ENCODE measurements at regions not wholly inside any gene's neighbourhood (a gene's known extent, or its start where the extent isn't known, plus 50 kb on each side); places are given as distances from the start of the nearest gene placed in this dataset.

DNA sequence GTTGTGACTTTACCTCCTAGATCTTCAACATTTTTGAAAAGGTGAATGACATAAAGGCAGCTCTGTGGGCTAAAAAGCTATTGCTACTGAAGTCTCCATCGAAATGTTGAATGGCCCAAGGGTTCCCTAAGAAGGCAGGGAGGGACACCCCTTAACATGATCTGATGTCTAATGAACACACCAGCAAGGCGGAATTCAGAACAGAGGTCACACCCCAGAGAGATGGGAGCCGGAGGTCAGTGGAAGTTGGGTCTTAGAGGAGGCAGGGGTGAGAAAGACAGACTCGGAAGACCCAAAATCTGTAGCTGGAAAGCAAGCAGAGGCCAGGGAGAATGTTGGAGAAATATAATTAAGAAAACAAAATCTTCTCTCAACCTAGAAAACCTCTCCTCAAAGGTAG lies 79.0 kb downstream of the TRIM29 start:
- TF ChIP-seq, protein P1, sequence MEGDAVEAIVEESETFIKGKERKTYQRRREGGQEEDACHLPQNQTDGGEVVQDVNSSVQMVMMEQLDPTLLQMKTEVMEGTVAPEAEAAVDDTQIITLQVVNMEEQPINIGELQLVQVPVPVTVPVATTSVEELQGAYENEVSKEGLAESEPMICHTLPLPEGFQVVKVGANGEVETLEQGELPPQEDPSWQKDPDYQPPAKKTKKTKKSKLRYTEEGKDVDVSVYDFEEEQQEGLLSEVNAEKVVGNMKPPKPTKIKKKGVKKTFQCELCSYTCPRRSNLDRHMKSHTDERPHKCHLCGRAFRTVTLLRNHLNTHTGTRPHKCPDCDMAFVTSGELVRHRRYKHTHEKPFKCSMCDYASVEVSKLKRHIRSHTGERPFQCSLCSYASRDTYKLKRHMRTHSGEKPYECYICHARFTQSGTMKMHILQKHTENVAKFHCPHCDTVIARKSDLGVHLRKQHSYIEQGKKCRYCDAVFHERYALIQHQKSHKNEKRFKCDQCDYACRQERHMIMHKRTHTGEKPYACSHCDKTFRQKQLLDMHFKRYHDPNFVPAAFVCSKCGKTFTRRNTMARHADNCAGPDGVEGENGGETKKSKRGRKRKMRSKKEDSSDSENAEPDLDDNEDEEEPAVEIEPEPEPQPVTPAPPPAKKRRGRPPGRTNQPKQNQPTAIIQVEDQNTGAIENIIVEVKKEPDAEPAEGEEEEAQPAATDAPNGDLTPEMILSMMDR (IDR thresholded peaks at IDR 0.05), result no peak
- TF ChIP-seq POLR2A (IDR thresholded peaks at IDR 0.05) (no peak), EP300 (IDR thresholded peaks at IDR 0.05) (no peak), POLR2AphosphoS5 (IDR thresholded peaks at IDR 0.05) (no peak)
